A673 (cell line): ENCODE measurements at regions not wholly inside any gene's neighbourhood (a gene's known extent, or its start where the extent isn't known, plus 50 kb on each side); places are given as distances from the start of the nearest gene placed in this dataset.

Source experiments
- BruUV-seq: library from RNA; stranded (reverse); fragments of 400-500 nt; replicated peaks from 2 replicates; lab custom pipeline; 2021; lab: Mats Ljungman, UMichigan
- CTCF ChIA-PET: fragments of 300-600 bp; sonication (Branson Sonifier 250); formaldehyde crosslinking; loops from one replicate; lab custom pipeline; 2022; ENCODE audit warnings: antibody characterized with exemption; lab: Charles Lee
- POLR2A ChIA-PET: fragments of 300-600 bp; sonication (Branson Sonifier 250); formaldehyde crosslinking; loops from one replicate; lab custom pipeline; 2022; ENCODE audit warnings: antibody characterized with exemption; ENCODE audit not compliant: low non-redundant PET; lab: Charles Lee
- DNase-seq: peaks from one replicate; pipeline ENCODE4 v3.0.0-alpha.2; 2015; ENCODE audit warnings: low spot score
- H3K27ac ChIP-seq: fragments of 200-600 bp; sonication (generic); 2 replicates; pipeline ENCODE4 v1.5.1; 2016; ENCODE audit warnings: mixed run types, low read depth, mild to moderate bottlenecking, mixed read lengths, antibody characterized with exemption, low read length; ENCODE audit not compliant: poor library complexity, severe bottlenecking
- H3K27me3 ChIP-seq: fragments of 200-600 bp; sonication (generic); replicated peaks from 2 replicates; pipeline ENCODE4 v1.6.1; 2017; ENCODE audit warnings: mixed run types, low read depth, mild to moderate bottlenecking, mixed read lengths, antibody characterized with exemption, low read length; ENCODE audit not compliant: insufficient read depth, poor library complexity
- H3K36me3 ChIP-seq: fragments of 200-600 bp; sonication (generic); 2 replicates; pipeline ENCODE4 v1.6.1; 2016; ENCODE audit warnings: mixed run types, mild to moderate bottlenecking, mixed read lengths, antibody characterized with exemption, low read length; ENCODE audit not compliant: insufficient read depth, poor library complexity, severe bottlenecking
- H3K4me1 ChIP-seq: fragments of 200-600 bp; sonication (generic); 2 replicates; pipeline ENCODE4 v1.6.1; 2017; ENCODE audit warnings: mixed run types, mild to moderate bottlenecking, mixed read lengths, antibody characterized with exemption, low read length; ENCODE audit not compliant: insufficient read depth, poor library complexity, severe bottlenecking
- H3K4me3 ChIP-seq: fragments of 200-600 bp; sonication (generic); 2 replicates; pipeline ENCODE4 v1.5.1; 2016; ENCODE audit warnings: low read depth, mixed run types, mild to moderate bottlenecking, mixed read lengths, low read length; ENCODE audit not compliant: poor library complexity, severe bottlenecking
- H3K9me3 ChIP-seq: fragments of 200-600 bp; sonication (generic); 2 replicates; pipeline ENCODE4 v1.6.1; 2016; ENCODE audit warnings: mixed run types, low read depth, mild to moderate bottlenecking, mixed read lengths, antibody characterized with exemption, low read length; ENCODE audit not compliant: poor library complexity, severe bottlenecking
- CTCF ChIP-seq: fragments of 300-800, 200-600 bp; sonication (generic); conservative IDR thresholded peaks from 2 replicates; pipeline ENCODE4 v1.5.1; 2017; ENCODE audit warnings: low read depth, mild to moderate bottlenecking, antibody characterized with exemption, low read length, moderate library complexity, mixed read lengths
- EZH2 ChIP-seq: fragments of 200-600 bp; sonication (generic); IDR thresholded peaks from 2 replicates; pipeline ENCODE4 v1.6.1; 2017; ENCODE audit warnings: borderline replicate concordance, low read depth, mild to moderate bottlenecking, mixed read lengths, antibody characterized with exemption, low read length; ENCODE audit not compliant: poor library complexity, severe bottlenecking
- intact Hi-C: fragments of 100-400 bp; cut with micrococcal nuclease; formaldehyde crosslinking; loops from one replicate; pipeline ENCODE4 v1.10.0; 2022; ENCODE audit not compliant: unreplicated experiment

GRCh38 chr18:66196805-66197204, 407.1 kb downstream of the CDH19 start:
- no peak for DNase-seq

DNA sequence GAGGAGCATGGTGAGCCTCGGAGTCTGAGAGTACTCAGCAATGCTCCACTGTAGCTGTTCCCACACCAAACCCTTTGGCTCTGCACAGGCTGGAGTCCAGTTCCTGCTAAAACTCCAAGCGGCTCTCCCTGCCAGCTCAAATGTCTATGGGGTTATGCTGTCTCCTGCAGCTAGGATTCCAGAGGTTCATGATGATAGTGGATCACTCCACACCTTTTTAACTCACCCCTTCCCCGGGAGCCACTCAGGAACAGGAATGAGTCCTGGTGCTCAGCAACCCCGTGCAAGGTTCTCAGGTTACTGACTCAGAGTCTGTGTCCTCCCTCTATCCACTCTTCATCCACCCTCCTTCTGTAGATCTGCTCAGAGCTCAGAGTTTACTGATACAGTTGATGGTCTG, 410.0 kb downstream of the CDH19 start:
- no peaks in the 10 kb centered on the region for H3K4me1 ChIP-seq
- no peak overlapping the region for H3K4me3 ChIP-seq
- ChIA-PET CTCF (no interaction called here), POLR2A (no interaction called here)
- intact Hi-C loops: no loop called here
- no peak for DNase-seq
- H3K36me3 ChIP-seq: no peaks in the 10 kb centered on the region
- H3K27ac ChIP-seq: no peak overlapping the region
- TF ChIP-seq EZH2: no peak
- TF ChIP-seq CTCF: no peak
- no peaks in the 10 kb centered on the region for H3K27me3 ChIP-seq
- no peaks in the 10 kb centered on the region for H3K9me3 ChIP-seq
- no TSS peak for BruUV-seq

More at GRCh38 chr18:66196805-66197204, 407.1 kb downstream of the CDH19 start:
- Histone ChIP-seq H3K9me3 (no peaks in the 10 kb centered on the region), H3K4me3 (no peak overlapping the region), H3K27me3 (no peaks in the 10 kb centered on the region), H3K36me3 (no peaks in the 10 kb centered on the region), H3K27ac (no peak overlapping the region), H3K4me1 (no peaks in the 10 kb centered on the region)
- ChIA-PET POLR2A (no interaction called here), CTCF (no interaction called here)
- intact Hi-C loops: no loop called here
- BruUV-seq: no TSS peak
- TF ChIP-seq CTCF (no peak), EZH2 (no peak)

- POLR2A ChIA-PET: no interaction called here
- no peak for DNase-seq
- Histone ChIP-seq H3K27ac (no peak overlapping the region), H3K9me3 (no peaks in the 10 kb centered on the region), H3K27me3 (no peaks in the 10 kb centered on the region), H3K4me3 (no peak overlapping the region), H3K4me1 (no peaks in the 10 kb centered on the region), H3K36me3 (no peaks in the 10 kb centered on the region)
- no TSS peak for BruUV-seq
- CTCF ChIA-PET: no interaction called here
- intact Hi-C loops: no loop called here
- TF ChIP-seq EZH2: no peak
- no peak for TF ChIP-seq CTCF
These were observed 410.5 kb downstream of the CDH19 start for GRCh38 chr18:66193394-66193793.
